ENCODE measurements at regions not wholly inside any gene's neighbourhood (a gene's known extent, or its start where the extent isn't known, plus 50 kb on each side); places are given as distances from the start of the nearest gene placed in this dataset.

DNA sequence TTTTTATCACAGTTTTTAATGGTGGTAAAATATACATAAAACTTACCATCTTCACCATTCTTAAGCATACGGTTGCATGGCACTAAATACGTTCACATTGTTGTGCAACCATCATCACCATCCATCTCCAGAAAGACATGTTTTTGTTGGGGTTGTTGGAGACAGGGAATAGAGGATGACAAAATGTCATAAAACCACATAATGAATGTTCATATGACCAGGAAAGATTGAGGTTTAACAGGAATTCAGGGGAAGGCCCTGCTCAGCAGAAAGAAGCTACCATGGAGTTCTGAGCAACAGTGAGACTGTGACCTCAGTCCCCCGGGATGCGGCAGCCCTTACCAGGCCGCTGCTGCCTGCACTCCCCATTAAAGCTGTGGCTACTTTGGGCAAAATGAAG is 63.9 kb upstream of the TRIM2 start:
- H3K27ac Mint-ChIP-seq: no peak overlapping the region
- H3K9me3 Mint-ChIP-seq: no peaks in the 10 kb centered on the region
- TF ChIP-seq, protein P1, sequence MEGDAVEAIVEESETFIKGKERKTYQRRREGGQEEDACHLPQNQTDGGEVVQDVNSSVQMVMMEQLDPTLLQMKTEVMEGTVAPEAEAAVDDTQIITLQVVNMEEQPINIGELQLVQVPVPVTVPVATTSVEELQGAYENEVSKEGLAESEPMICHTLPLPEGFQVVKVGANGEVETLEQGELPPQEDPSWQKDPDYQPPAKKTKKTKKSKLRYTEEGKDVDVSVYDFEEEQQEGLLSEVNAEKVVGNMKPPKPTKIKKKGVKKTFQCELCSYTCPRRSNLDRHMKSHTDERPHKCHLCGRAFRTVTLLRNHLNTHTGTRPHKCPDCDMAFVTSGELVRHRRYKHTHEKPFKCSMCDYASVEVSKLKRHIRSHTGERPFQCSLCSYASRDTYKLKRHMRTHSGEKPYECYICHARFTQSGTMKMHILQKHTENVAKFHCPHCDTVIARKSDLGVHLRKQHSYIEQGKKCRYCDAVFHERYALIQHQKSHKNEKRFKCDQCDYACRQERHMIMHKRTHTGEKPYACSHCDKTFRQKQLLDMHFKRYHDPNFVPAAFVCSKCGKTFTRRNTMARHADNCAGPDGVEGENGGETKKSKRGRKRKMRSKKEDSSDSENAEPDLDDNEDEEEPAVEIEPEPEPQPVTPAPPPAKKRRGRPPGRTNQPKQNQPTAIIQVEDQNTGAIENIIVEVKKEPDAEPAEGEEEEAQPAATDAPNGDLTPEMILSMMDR (IDR thresholded peaks at IDR 0.05; ENCODE audit: unreplicated experiment): no peak
- H3K4me1 Mint-ChIP-seq: peaks cover 29% of the 10 kb centered on the region
- H3K27me3 Mint-ChIP-seq (ENCODE audit: low read depth): no peaks in the 10 kb centered on the region
- DNase-seq (ENCODE audit: low spot score in 2 of 2, unreplicated experiment in 2 of 2): no peak
- H3K4me3 Mint-ChIP-seq: no peak overlapping the region
- no peaks in the 10 kb centered on the region for H3K36me3 Mint-ChIP-seq

DNA sequence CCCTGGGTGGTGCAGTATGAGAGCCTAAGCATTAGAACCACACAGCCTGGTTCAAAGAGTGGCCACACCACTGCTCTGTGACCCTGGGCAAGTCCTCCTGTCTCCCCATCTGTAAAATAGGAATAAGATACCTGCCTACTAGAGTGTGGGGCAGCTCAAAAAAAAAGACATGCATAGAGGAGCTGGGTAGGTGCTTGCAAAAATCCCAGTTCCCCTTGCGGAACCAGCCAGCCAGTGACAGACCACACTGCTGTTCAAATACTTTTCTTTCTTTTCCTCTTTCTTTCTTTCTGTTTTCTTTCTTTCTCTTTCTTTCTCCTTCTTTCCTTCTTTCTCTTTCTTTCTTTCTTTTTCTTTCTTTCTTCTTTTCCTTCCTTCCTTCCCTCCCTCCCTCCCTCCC is 63.0 kb upstream of the TRIM2 start:
- H3K9me3 Mint-ChIP-seq: no peaks in the 10 kb centered on the region
- TF ChIP-seq, protein P1 (IDR thresholded peaks at IDR 0.05; ENCODE audit: unreplicated experiment): no peak
- no peak overlapping the region for H3K4me3 Mint-ChIP-seq
- no peaks in the 10 kb centered on the region for H3K27me3 Mint-ChIP-seq (ENCODE audit: low read depth)
- no peak for DNase-seq (ENCODE audit: low spot score in 2 of 2, unreplicated experiment in 2 of 2)
- peaks cover 29% of the 10 kb centered on the region for H3K4me1 Mint-ChIP-seq
- H3K36me3 Mint-ChIP-seq: no peaks in the 10 kb centered on the region
- H3K27ac Mint-ChIP-seq: no peak overlapping the region

DNA sequence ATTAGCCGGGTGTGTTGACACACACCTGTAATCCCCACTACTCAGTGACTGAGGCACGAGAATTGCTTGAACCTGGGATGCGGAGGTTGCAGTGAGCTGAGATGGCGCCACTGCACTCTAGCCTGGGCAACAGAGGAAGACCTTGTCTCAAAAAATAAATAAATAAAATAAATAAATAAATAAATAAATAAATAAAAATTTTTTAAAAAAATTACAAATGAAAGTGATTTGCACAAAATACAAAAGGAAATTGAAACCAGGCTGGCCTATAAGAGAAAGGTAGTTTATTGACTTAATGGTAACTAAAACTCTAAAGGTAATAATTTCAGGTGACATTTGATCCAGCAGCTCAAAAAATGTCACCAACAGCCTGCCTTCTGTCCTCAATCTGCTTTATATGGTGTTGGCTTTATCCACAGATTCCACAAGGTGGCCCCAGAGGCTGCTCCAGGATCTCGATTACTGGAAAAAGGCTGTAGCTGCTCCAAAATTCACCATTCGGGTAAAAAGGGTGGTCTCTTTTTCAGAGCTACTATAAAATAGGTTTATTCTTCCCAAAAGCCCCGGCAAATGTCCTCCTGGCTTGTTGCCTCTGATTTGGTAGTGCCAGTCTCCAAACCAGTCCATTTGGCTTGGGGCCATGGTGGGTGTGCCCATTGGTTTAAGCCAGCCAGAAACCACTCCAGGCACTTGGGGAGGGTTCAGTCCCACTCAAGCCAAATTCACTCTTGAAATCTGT is 61.4 kb upstream of the TRIM2 start:
- peak overlapping the region; percentile 88 for H3K27ac Mint-ChIP-seq
- H3K27me3 Mint-ChIP-seq (ENCODE audit: low read depth): no peaks in the 10 kb centered on the region
- no peaks in the 10 kb centered on the region for H3K9me3 Mint-ChIP-seq
- no peaks in the 10 kb centered on the region for H3K36me3 Mint-ChIP-seq
- TF ChIP-seq, protein P1 (IDR thresholded peaks at IDR 0.05; ENCODE audit: unreplicated experiment): peak; percentile 68
- peak; percentile 28 to 62 for DNase-seq (ENCODE audit: low spot score in 2 of 2, unreplicated experiment in 2 of 2)
- H3K4me3 Mint-ChIP-seq: no peak overlapping the region
- peaks cover 22% of the 10 kb centered on the region for H3K4me1 Mint-ChIP-seq

DNA sequence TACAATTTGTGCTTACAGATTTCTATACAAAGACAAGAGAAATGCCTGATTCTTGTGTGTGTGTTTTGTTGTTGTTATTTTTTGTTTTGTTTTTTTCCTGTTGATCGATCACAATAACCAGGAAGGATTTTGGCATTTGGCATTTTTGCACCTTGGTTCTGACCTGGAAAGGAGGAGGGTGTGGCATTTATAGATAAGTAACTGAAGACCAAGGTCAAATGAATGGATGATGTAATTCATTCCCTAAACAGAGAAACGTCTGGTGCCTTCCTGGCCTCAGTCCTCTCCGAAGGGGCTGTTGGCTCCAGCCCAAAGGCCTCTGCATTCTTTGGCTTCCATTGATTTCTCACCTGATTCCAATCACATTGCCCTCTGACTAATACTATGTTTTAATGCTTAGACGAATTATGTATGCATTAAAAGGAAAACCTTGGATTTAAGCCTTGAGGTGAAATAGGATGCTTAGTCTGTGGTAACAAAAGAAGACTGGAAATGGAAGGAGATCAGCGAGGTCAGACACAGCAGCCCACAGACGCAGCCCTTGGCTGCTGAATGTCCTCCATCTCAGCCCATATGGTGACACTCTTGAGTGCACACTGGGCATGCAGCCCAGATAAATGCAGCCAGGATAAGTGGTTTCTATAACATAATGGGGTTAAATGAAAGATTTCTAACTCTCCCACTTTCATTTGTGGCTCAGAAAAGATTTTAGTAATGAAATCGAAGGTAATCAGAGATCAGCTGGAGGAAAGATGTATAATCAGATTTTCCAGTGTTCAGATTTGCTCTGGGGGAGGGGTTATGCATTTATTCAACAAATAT is 60.5 kb upstream of the TRIM2 start:
- no peaks in the 10 kb centered on the region for H3K9me3 Mint-ChIP-seq
- peak overlapping the region; percentile 88 for H3K27ac Mint-ChIP-seq
- no peaks in the 10 kb centered on the region for H3K36me3 Mint-ChIP-seq
- H3K27me3 Mint-ChIP-seq (ENCODE audit: low read depth): no peaks in the 10 kb centered on the region
- peaks cover 22% of the 10 kb centered on the region for H3K4me1 Mint-ChIP-seq
- no peak for DNase-seq (ENCODE audit: low spot score in 2 of 2, unreplicated experiment in 2 of 2)
- TF ChIP-seq, protein P1 (IDR thresholded peaks at IDR 0.05; ENCODE audit: unreplicated experiment): no peak
- no peak overlapping the region for H3K4me3 Mint-ChIP-seq

DNA sequence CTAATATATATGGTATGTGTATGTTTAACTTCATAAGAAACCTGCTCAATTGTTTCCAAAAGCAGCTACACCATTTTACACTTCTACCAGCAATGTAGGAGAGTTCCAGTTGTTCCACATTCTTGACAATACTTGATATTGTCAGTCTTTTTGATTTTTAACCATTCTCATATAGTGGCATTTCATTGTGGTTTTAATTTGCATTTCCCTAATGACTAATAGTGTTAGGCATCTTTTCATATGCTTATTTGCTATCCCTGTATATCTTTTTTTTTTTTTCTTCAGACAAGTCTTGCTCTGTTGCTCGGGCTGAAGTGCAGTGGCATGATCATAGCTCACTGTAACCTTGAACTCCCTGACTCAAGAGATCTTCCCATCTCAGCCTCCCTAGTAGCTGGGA is 58.2 kb upstream of the TRIM2 start:
- H3K27me3 Mint-ChIP-seq (ENCODE audit: low read depth): no peaks in the 10 kb centered on the region
- no peaks in the 10 kb centered on the region for H3K9me3 Mint-ChIP-seq
- TF ChIP-seq, protein P1 (IDR thresholded peaks at IDR 0.05; ENCODE audit: unreplicated experiment): no peak
- DNase-seq (ENCODE audit: low spot score in 2 of 2, unreplicated experiment in 2 of 2): no peak
- H3K27ac Mint-ChIP-seq: no peak overlapping the region
- H3K4me1 Mint-ChIP-seq: peaks cover 19% of the 10 kb centered on the region
- H3K36me3 Mint-ChIP-seq: no peaks in the 10 kb centered on the region
- H3K4me3 Mint-ChIP-seq: no peak overlapping the region
